ENCODE measurements at regions not wholly inside any gene's neighbourhood (a gene's known extent, or its start where the extent isn't known, plus 50 kb on each side); places are given as distances from the start of the nearest gene placed in this dataset.

DNA sequence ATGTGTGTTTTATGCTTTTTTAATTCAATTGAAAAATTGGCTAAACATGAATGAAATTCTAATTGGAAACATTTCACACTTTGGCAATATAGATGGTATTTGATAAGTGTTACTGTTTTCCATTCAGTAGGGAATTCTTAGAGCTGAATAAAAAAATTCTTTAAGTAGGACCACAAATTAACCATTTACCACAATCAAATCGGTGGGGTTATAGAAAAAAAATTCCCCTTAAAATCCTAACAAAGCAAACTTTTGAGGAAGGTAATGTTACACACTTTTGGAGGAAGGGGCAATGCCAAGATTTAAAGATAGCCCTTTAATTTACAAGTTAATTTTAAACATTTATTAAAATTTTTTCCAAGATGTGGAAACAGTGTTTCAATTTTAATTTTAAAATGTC lies 279.0 kb upstream of the FIGN start:
- no peak overlapping the region for H2AFZ ChIP-seq (ENCODE audit: low read depth)
- no peak overlapping the region for H3K9ac ChIP-seq
- no peaks in the 10 kb centered on the region for H3K4me1 ChIP-seq (ENCODE audit: low read depth, poor library complexity, severe bottlenecking)
- H3K4me3 ChIP-seq (IDR thresholded peaks at IDR 0.05; ENCODE audit: insufficient read depth, low read depth, low read length): no peak overlapping the region
- no peak overlapping the region for H3K27ac ChIP-seq
- H3K4me2 ChIP-seq: no peak overlapping the region
- no peaks in the 10 kb centered on the region for H3K27me3 ChIP-seq (ENCODE audit: insufficient read depth, low read depth)
- TF ChIP-seq, protein P1, sequence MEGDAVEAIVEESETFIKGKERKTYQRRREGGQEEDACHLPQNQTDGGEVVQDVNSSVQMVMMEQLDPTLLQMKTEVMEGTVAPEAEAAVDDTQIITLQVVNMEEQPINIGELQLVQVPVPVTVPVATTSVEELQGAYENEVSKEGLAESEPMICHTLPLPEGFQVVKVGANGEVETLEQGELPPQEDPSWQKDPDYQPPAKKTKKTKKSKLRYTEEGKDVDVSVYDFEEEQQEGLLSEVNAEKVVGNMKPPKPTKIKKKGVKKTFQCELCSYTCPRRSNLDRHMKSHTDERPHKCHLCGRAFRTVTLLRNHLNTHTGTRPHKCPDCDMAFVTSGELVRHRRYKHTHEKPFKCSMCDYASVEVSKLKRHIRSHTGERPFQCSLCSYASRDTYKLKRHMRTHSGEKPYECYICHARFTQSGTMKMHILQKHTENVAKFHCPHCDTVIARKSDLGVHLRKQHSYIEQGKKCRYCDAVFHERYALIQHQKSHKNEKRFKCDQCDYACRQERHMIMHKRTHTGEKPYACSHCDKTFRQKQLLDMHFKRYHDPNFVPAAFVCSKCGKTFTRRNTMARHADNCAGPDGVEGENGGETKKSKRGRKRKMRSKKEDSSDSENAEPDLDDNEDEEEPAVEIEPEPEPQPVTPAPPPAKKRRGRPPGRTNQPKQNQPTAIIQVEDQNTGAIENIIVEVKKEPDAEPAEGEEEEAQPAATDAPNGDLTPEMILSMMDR (conservative IDR thresholded peaks at IDR 0.05; ENCODE audit: low read depth, low read length): no peak
- no peaks in the 10 kb centered on the region for H4K20me1 ChIP-seq (ENCODE audit: insufficient read depth)
- H3K36me3 ChIP-seq (ENCODE audit: insufficient read depth): no peaks in the 10 kb centered on the region
- no peaks in the 10 kb centered on the region for H3K79me2 ChIP-seq (ENCODE audit: insufficient read depth, low read depth)

DNA sequence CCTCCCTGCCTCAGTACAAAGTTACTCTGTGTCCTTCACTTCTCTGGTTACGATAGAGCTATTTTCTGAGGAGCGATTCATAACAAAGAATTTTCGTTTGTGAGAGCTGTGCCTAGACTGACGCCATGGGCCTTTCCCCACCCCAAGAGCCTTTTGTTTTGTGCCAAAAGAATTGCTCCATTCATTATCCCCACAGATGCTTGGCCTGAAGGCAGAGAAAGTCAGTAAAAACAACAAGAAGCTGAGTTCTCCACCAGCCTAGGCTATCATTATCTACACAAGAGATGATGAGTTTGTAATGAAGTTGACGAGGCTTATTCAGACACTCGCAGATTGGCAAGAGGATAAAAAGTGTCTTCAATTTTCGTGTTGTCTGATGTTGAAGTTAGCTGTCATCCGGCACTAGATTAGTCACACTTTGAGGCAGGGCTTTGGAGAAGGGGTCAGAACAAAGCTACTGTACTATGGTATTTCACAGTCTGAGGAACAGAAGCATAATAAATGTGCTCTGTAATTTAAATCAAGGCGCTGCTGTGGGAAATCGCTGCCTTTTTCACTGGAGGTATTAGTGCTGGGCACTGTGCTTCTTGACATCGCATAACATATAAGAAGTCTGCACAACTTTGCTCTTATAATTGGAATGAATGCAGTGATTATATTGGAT lies 278.4 kb upstream of the FIGN start:
- Histone ChIP-seq H4K20me1 (ENCODE audit: insufficient read depth) (no peaks in the 10 kb centered on the region), H3K27me3 (ENCODE audit: insufficient read depth, low read depth) (no peaks in the 10 kb centered on the region), H2AFZ (ENCODE audit: low read depth) (no peak overlapping the region), H3K4me1 (ENCODE audit: low read depth, poor library complexity, severe bottlenecking) (no peaks in the 10 kb centered on the region), H3K79me2 (ENCODE audit: insufficient read depth, low read depth) (no peaks in the 10 kb centered on the region), H3K4me2 (no peak overlapping the region), H3K4me3 (IDR thresholded peaks at IDR 0.05; ENCODE audit: insufficient read depth, low read depth, low read length) (no peak overlapping the region), H3K9ac (no peak overlapping the region), H3K36me3 (ENCODE audit: insufficient read depth) (no peaks in the 10 kb centered on the region), H3K27ac (no peak overlapping the region)
- TF ChIP-seq, protein P1 (conservative IDR thresholded peaks at IDR 0.05; ENCODE audit: low read depth, low read length): no peak

DNA sequence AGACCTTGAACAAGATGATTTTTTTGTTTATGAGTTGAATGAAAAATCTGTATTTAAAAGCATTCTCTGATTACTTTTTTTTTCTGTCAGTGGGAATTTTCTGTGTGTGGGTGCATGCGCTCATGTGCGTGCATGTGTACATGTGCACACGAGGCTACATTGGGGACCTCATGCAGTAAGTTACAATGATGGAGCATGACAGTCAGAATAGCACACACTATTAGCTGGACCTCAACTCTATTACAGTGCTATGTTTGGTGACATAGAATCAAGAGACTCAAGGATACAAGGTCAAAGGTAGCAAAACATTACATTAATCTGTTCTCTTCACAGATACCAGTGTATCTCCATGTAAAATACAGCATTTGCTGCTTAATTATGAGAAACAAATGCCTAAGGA lies 276.8 kb upstream of the FIGN start:
- Histone ChIP-seq H3K27me3 (ENCODE audit: insufficient read depth, low read depth) (no peaks in the 10 kb centered on the region), H2AFZ (ENCODE audit: low read depth) (no peak overlapping the region), H3K4me3 (IDR thresholded peaks at IDR 0.05; ENCODE audit: insufficient read depth, low read depth, low read length) (no peak overlapping the region), H3K79me2 (ENCODE audit: insufficient read depth, low read depth) (no peaks in the 10 kb centered on the region), H3K27ac (no peak overlapping the region), H3K36me3 (ENCODE audit: insufficient read depth) (no peaks in the 10 kb centered on the region), H3K4me2 (no peak overlapping the region), H3K4me1 (ENCODE audit: low read depth, poor library complexity, severe bottlenecking) (no peaks in the 10 kb centered on the region), H3K9ac (no peak overlapping the region), H4K20me1 (ENCODE audit: insufficient read depth) (no peaks in the 10 kb centered on the region)
- TF ChIP-seq, protein P1 (conservative IDR thresholded peaks at IDR 0.05; ENCODE audit: low read depth, low read length): no peak

- H3K4me3 ChIP-seq (IDR thresholded peaks at IDR 0.05; ENCODE audit: insufficient read depth, low read depth, low read length): no peak overlapping the region
- TF ChIP-seq, protein P1 (conservative IDR thresholded peaks at IDR 0.05; ENCODE audit: low read depth, low read length): no peak
- no peaks in the 10 kb centered on the region for H3K27me3 ChIP-seq (ENCODE audit: insufficient read depth, low read depth)
- no peaks in the 10 kb centered on the region for H3K4me1 ChIP-seq (ENCODE audit: low read depth, poor library complexity, severe bottlenecking)
- H3K27ac ChIP-seq: no peak overlapping the region
- no peak overlapping the region for H3K9ac ChIP-seq
- H3K36me3 ChIP-seq (ENCODE audit: insufficient read depth): no peaks in the 10 kb centered on the region
- H4K20me1 ChIP-seq (ENCODE audit: insufficient read depth): no peaks in the 10 kb centered on the region
- no peaks in the 10 kb centered on the region for H3K79me2 ChIP-seq (ENCODE audit: insufficient read depth, low read depth)
- H3K4me2 ChIP-seq: no peak overlapping the region
- H2AFZ ChIP-seq (ENCODE audit: low read depth): no peak overlapping the region
Measured at GRCh38 chr2:164009756-164010337, 274.0 kb upstream of the FIGN start.
